Neural cell (in vitro differentiated cells): ENCODE measurements at regions not wholly inside any gene's neighbourhood (a gene's known extent, or its start where the extent isn't known, plus 50 kb on each side); places are given as distances from the start of the nearest gene placed in this dataset.

ENCODE experiments used
- H2AFZ ChIP-seq: fragments of 200-600, 300-800 bp; sonication (generic), shearing (Covaris generic); 2 replicates; pipeline ENCODE4 v1.6.0; 2014; ENCODE audit warnings: low read depth, mild to moderate bottlenecking, antibody characterized with exemption, low read length, moderate library complexity
- H3F3A ChIP-seq: fragments of 200-600 bp; shearing (Covaris generic); 2 replicates; pipeline ENCODE4 v1.6.1; 2016; ENCODE audit warnings: mild to moderate bottlenecking, moderate library complexity, mixed read lengths, antibody characterized with exemption, low read length; ENCODE audit not compliant: insufficient read depth, poor library complexity, severe bottlenecking
- H3K27ac ChIP-seq: fragments of 200-600, 300-800 bp; sonication (generic), shearing (Covaris generic); 2 replicates; pipeline ENCODE4 v1.5.1; 2014; ENCODE audit warnings: mild to moderate bottlenecking, low read length, moderate library complexity
- H3K27me3 ChIP-seq: fragments of 300-800, 200-600 bp; sonication (generic), shearing (Covaris generic); 2 replicates; pipeline ENCODE4 v1.6.0; 2014; ENCODE audit warnings: mild to moderate bottlenecking, low read depth, low read length, moderate library complexity; ENCODE audit not compliant: insufficient read depth
- H3K36me3 ChIP-seq: fragments of 300-800, 200-600 bp; sonication (generic), shearing (Covaris generic); 2 replicates; pipeline ENCODE4 v1.5.1; 2014; ENCODE audit warnings: mild to moderate bottlenecking, antibody characterized with exemption, low read length, moderate library complexity; ENCODE audit not compliant: insufficient read depth
- H3K4me2 ChIP-seq: fragments of 300-800, 200-600 bp; sonication (generic), shearing (Covaris generic); 2 replicates; pipeline ENCODE4 v1.6.0; 2014; ENCODE audit warnings: mild to moderate bottlenecking, low read length
- H3K4me3 ChIP-seq: fragments of 300-800, 200-600 bp; sonication (generic), shearing (Covaris generic); 2 replicates; pipeline ENCODE4 v1.5.1; 2014; ENCODE audit warnings: mild to moderate bottlenecking, low read length, moderate library complexity
- H3K79me2 ChIP-seq: fragments of 200-600 bp; shearing (Covaris generic); replicated peaks from 2 replicates; pipeline ENCODE4 v1.6.0; 2014; ENCODE audit warnings: mild to moderate bottlenecking, low read length, moderate library complexity; ENCODE audit not compliant: insufficient read depth
- H3K9ac ChIP-seq: fragments of 300-800, 200-600 bp; sonication (generic), shearing (Covaris generic); 2 replicates; pipeline ENCODE4 v1.6.1; 2016; ENCODE audit warnings: mild to moderate bottlenecking, low read length, mixed read lengths
- H3K9me2 ChIP-seq: fragments of 200-600 bp; shearing (Covaris generic); 2 replicates; pipeline ENCODE4 v1.6.1; 2016; ENCODE audit warnings: mild to moderate bottlenecking, low read length, mixed read lengths; ENCODE audit not compliant: insufficient read depth
- H3K9me3 ChIP-seq: fragments of 200-600, 300-800 bp; sonication (generic), shearing (Covaris generic); 2 replicates; pipeline ENCODE4 v1.6.1; 2016; ENCODE audit warnings: mild to moderate bottlenecking, mixed run types, low read length, moderate library complexity, mixed read lengths
- H4K20me1 ChIP-seq: fragments of 200-600 bp; shearing (Covaris generic); 2 replicates; pipeline ENCODE4 v1.6.1; 2016; ENCODE audit warnings: mild to moderate bottlenecking, mixed run types; ENCODE audit not compliant: insufficient read depth
- EP300 ChIP-seq: fragments of 450-650 bp; conservative IDR thresholded peaks from 2 replicates; pipeline ENCODE4 v1.6.1; 2014; ENCODE audit warnings: antibody characterized with exemption, mild to moderate bottlenecking, moderate library complexity; ENCODE audit not compliant: poor library complexity, severe bottlenecking
- EZH2 ChIP-seq: fragments of 200-600, 300-800 bp; shearing (Covaris generic), sonication (generic); IDR thresholded peaks from 2 replicates; pipeline ENCODE4 v1.6.1; 2014; ENCODE audit warnings: antibody characterized with exemption, low read length, borderline replicate concordance, mild to moderate bottlenecking; ENCODE audit not compliant: insufficient read depth, poor library complexity, severe bottlenecking
- MXI1 ChIP-seq: fragments of 450-650 bp; conservative IDR thresholded peaks from 2 replicates; pipeline ENCODE4 v1.6.1; 2014; ENCODE audit warnings: antibody characterized with exemption, mild to moderate bottlenecking; ENCODE audit not compliant: poor library complexity, severe bottlenecking
- POLR2AphosphoS5 ChIP-seq: IDR thresholded peaks from 2 replicates; pipeline ENCODE4 v1.6.1; 2012
- RAD21 ChIP-seq: fragments of 450-650 bp; conservative IDR thresholded peaks from 2 replicates; pipeline ENCODE4 v1.6.1; 2014; ENCODE audit warnings: antibody characterized with exemption, mild to moderate bottlenecking, moderate library complexity
- REST ChIP-seq: IDR thresholded peaks from 2 replicates; pipeline ENCODE4 v1.6.1; 2012; ENCODE audit warnings: borderline replicate concordance
- SMC3 ChIP-seq: fragments of 450-650 bp; conservative IDR thresholded peaks from 2 replicates; pipeline ENCODE4 v1.6.1; 2014; ENCODE audit warnings: antibody characterized with exemption, mild to moderate bottlenecking, moderate library complexity; ENCODE audit not compliant: poor library complexity
- TAF1 ChIP-seq: IDR thresholded peaks from 2 replicates; pipeline ENCODE4 v1.6.1; 2012; ENCODE audit warnings: low read depth
- TF ChIP-seq, protein P1 (sequence below): fragments of 450-650 bp; IDR thresholded peaks from 2 replicates; pipeline ENCODE4 v1.5.1; 2014; ENCODE audit warnings: antibody characterized with exemption, mild to moderate bottlenecking, moderate library complexity; ENCODE audit not compliant: poor library complexity, severe bottlenecking

DNA sequence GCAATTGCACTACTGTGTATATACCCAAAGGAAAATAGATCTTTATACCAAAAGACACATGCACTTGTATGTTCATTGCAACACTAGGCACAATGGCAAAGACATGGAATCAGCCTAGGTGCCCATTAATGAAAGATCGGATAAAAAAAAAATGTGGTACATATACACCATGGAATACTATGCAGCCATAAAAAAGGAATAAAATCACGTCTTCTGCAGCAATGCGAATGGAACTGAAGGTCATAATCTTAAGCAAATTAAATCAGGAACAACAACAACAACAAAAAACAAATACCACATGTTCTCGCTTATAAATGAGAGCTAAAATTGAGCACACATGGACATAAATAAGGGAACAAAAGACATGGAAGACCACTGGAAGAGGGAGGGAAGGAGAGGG lies 266.7 kb upstream of the CDH18 start:
- Histone ChIP-seq H3K9ac (no peak overlapping the region), H3K36me3 (no peaks in the 10 kb centered on the region), H2AFZ (no peak overlapping the region), H3K9me3 (no peaks in the 10 kb centered on the region), H3K27ac (no peak overlapping the region), H3K4me3 (no peak overlapping the region), H3K9me2 (no peaks in the 10 kb centered on the region), H3K79me2 (no peaks in the 10 kb centered on the region), H4K20me1 (no peaks in the 10 kb centered on the region), H3F3A (no peaks in the 10 kb centered on the region), H3K27me3 (no peaks in the 10 kb centered on the region), H3K4me2 (no peak overlapping the region)
- TF ChIP-seq POLR2AphosphoS5 (no peak), EZH2 (no peak), RAD21 (no peak), REST (no peak), SMC3 (no peak), MXI1 (no peak), TAF1 (no peak), EP300 (no peak)
- TF ChIP-seq, protein P1, sequence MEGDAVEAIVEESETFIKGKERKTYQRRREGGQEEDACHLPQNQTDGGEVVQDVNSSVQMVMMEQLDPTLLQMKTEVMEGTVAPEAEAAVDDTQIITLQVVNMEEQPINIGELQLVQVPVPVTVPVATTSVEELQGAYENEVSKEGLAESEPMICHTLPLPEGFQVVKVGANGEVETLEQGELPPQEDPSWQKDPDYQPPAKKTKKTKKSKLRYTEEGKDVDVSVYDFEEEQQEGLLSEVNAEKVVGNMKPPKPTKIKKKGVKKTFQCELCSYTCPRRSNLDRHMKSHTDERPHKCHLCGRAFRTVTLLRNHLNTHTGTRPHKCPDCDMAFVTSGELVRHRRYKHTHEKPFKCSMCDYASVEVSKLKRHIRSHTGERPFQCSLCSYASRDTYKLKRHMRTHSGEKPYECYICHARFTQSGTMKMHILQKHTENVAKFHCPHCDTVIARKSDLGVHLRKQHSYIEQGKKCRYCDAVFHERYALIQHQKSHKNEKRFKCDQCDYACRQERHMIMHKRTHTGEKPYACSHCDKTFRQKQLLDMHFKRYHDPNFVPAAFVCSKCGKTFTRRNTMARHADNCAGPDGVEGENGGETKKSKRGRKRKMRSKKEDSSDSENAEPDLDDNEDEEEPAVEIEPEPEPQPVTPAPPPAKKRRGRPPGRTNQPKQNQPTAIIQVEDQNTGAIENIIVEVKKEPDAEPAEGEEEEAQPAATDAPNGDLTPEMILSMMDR = no peak

DNA sequence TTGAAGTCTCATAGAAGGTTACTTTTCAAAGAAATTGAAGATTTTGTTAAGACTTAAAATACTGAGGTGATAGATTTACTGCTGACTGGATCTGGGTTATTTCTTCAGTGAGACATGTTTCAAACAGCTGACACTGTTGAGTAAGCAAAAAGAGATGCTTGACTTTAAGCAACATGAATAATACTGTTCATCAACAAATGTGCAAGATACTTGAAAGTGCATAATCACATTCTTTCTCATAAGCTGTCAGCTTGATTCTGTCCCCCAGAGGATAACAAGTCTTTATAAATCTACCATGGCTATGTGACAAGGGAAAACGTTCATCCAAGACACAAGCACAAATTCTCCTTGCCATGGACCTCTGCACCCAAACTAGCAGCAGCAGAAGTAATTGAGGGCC lies 260.1 kb upstream of the CDH18 start:
- no peak overlapping the region for H3K27ac ChIP-seq
- no peaks in the 10 kb centered on the region for H3K27me3 ChIP-seq
- no peak overlapping the region for H3K4me2 ChIP-seq
- no peaks in the 10 kb centered on the region for H3F3A ChIP-seq
- H3K9me2 ChIP-seq = no peaks in the 10 kb centered on the region
- no peaks in the 10 kb centered on the region for H3K9me3 ChIP-seq
- no peaks in the 10 kb centered on the region for H4K20me1 ChIP-seq
- H3K9ac ChIP-seq = no peak overlapping the region
- no peaks in the 10 kb centered on the region for H3K79me2 ChIP-seq
- H3K4me3 ChIP-seq = no peak overlapping the region
- no peak for TF ChIP-seq MXI1
- TF ChIP-seq EP300 = peak; percentile 93
- TF ChIP-seq TAF1 = no peak
- no peak for TF ChIP-seq RAD21
- TF ChIP-seq POLR2AphosphoS5 = peak; percentile 86
- no peak for TF ChIP-seq EZH2
- TF ChIP-seq SMC3 = no peak
- TF ChIP-seq, protein P1 = no peak
- TF ChIP-seq REST = no peak
- H3K36me3 ChIP-seq = no peaks in the 10 kb centered on the region
- H2AFZ ChIP-seq = no peak overlapping the region
